ENCODE measurements at regions not wholly inside any gene's neighbourhood (a gene's known extent, or its start where the extent isn't known, plus 50 kb on each side); places are given as distances from the start of the nearest gene placed in this dataset.

GRCh38 chr9:32177396-32177795 lies 207.0 kb upstream of the ACO1 start:
- TF ChIP-seq EZH2 (IDR thresholded peaks at IDR 0.05; ENCODE audit: borderline replicate concordance, low read length), result no peak
- TF ChIP-seq CTCF (conservative IDR thresholded peaks at IDR 0.05 in 1 of 2, IDR thresholded peaks at IDR 0.05 in 1 of 2; ENCODE audit: extremely low read depth in 1 of 2, insufficient read depth in 1 of 2, low read depth in 1 of 2, low read length in 2 of 2), result no peak

Measured in mammary epithelial cell (primary cell).